Fibroblast of villous mesenchyme (primary cell): ENCODE measurements at regions not wholly inside any gene's neighbourhood (a gene's known extent, or its start where the extent isn't known, plus 50 kb on each side); places are given as distances from the start of the nearest gene placed in this dataset.

Experiments
- DNase-seq: peaks from one replicate; pipeline ENCODE4 v3.0.0-alpha.2; 2010; ENCODE audit warnings: low read depth
- H3K4me3 ChIP-seq: 2 replicates; pipeline ENCODE4 v1.5.1; 2011; ENCODE audit warnings: low read depth, mild to moderate bottlenecking, low read length
- TF ChIP-seq, protein P1 (sequence below): IDR thresholded peaks from 2 replicates; pipeline ENCODE4 v1.5.1; 2012; ENCODE audit warnings: low read depth, mild to moderate bottlenecking, low read length; ENCODE audit not compliant: insufficient read depth

- DNase-seq, result no peak
- TF ChIP-seq, protein P1, sequence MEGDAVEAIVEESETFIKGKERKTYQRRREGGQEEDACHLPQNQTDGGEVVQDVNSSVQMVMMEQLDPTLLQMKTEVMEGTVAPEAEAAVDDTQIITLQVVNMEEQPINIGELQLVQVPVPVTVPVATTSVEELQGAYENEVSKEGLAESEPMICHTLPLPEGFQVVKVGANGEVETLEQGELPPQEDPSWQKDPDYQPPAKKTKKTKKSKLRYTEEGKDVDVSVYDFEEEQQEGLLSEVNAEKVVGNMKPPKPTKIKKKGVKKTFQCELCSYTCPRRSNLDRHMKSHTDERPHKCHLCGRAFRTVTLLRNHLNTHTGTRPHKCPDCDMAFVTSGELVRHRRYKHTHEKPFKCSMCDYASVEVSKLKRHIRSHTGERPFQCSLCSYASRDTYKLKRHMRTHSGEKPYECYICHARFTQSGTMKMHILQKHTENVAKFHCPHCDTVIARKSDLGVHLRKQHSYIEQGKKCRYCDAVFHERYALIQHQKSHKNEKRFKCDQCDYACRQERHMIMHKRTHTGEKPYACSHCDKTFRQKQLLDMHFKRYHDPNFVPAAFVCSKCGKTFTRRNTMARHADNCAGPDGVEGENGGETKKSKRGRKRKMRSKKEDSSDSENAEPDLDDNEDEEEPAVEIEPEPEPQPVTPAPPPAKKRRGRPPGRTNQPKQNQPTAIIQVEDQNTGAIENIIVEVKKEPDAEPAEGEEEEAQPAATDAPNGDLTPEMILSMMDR, result no peak
These were observed 104.2 kb upstream of the MAP4K3 start for GRCh38 chr2:39541011-39541930.

GRCh38 chr2:39542523-39542922 lies 105.4 kb upstream of the MAP4K3 start:
- no peak for DNase-seq
- TF ChIP-seq, protein P1, result no peak
- H3K4me3 ChIP-seq, result no peak overlapping the region

More at GRCh38 chr2:39541011-39541930, 104.2 kb upstream of the MAP4K3 start:
- no peak overlapping the region for H3K4me3 ChIP-seq

GRCh38 chr2:39545957-39546356 lies 108.9 kb upstream of the MAP4K3 start:
- TF ChIP-seq, protein P1, result no peak
- H3K4me3 ChIP-seq, result no peak overlapping the region
- DNase-seq, result peak; percentile 68

DNA sequence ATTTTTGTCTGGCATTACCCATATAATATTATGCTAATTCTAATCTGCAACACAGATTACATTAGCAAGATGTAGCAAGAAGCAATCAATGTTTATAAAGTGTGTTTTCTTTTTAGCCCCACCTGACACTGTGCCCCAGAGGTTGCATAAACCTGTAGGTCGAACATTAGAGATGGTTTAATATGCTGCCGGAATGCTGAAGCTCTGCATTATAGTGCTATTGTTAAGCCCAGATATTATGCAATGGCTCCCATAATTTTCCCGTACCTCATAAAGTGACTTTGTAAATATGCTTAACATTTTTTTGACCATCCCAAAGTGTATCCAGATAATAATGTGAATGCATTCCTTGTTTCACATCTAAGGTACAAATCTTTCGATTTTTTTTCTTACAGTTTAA lies 109.3 kb upstream of the MAP4K3 start:
- TF ChIP-seq, protein P1, result no peak
- no peak overlapping the region for H3K4me3 ChIP-seq
- no peak for DNase-seq

DNA sequence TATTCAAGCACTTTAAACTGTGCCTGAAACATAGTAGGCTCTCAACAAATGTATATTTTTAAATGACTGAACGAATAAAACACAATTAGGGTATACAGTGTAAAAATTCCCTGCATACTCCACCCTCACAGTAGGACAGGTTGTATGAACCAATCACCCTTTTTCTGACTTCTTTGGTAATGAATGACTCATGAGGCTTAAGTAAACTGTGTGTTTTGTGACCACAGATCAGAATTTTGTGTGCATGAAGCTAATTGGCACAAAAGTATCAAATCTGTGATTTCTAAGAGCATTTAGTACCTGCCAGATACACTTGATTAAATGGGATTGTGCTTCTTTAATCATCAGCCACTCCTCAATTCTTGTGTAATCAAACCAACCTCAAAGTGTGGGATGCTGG lies 109.9 kb upstream of the MAP4K3 start:
- H3K4me3 ChIP-seq, result no peak overlapping the region
- DNase-seq, result no peak
- TF ChIP-seq, protein P1, result no peak

DNA sequence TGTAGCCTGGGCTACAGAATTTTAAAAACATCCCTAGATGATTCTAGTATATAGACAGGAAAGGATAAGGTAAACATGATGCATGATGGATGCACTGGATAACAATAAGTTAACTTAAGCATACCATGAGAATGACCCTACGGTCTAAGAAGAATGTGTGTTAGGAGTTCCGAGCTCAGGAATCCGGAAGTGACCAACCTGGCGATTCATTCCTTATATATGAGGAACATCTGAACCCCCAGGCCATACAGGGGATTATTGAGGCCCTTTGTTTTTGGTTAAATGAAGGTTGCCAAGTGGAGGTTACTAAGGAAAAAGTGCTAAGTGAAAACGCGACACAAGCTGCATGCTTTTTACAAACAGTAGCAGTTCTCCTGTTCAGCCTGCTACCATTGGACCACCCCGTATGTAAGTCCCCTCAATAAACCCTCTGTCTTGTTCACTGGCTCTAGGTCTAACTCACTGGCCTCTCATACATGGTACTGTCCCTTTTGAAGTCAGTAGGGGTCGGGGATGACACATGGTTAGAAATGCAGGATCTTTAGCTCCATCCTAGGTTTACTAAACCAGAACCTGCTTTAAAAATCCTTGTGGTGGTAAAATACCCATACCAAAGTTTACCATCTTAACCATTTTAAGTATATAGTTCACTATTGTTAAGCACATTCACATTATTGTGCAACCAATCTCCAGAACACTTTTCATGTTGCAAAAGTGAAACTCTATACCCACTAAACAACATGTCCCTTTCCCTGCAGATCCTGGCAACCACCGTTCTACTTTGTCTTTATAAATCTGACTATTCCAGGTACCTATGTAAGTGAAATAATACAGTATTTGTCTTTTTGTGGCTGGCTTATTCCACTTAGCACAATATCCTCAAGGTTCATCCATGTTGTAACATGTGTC lies 111.0 kb upstream of the MAP4K3 start:
- H3K4me3 ChIP-seq, result no peak overlapping the region
- TF ChIP-seq, protein P1, result no peak
- no peak for DNase-seq
